Fibroblast of pulmonary artery (primary cell): ENCODE measurements at regions not wholly inside any gene's neighbourhood (a gene's known extent, or its start where the extent isn't known, plus 50 kb on each side); places are given as distances from the start of the nearest gene placed in this dataset.

Source experiments
- DNase-seq: peaks from one replicate; pipeline ENCODE4 v3.0.0-alpha.2; 2010; ENCODE audit warnings: low read depth
- H3K4me3 ChIP-seq: replicated peaks from 2 replicates; pipeline ENCODE4 v1.5.1; 2011; ENCODE audit warnings: low read depth, mild to moderate bottlenecking, control low read depth, low read length, moderate library complexity
- CTCF ChIP-seq: IDR thresholded peaks from 2 replicates; pipeline ENCODE4 v1.5.1; 2011; ENCODE audit warnings: mild to moderate bottlenecking, control low read depth, low read length, inconsistent platforms; ENCODE audit errors: missing control alignments

GRCh38 chr1:4262665-4263064, 362.6 kb upstream of the C1orf174 start:
- DNase-seq = no peak
- no peak overlapping the region for H3K4me3 ChIP-seq
- TF ChIP-seq CTCF = no peak

GRCh38 chr1:4263699-4264098, 363.6 kb upstream of the C1orf174 start:
- TF ChIP-seq CTCF = no peak
- no peak for DNase-seq
- no peak overlapping the region for H3K4me3 ChIP-seq

GRCh38 chr1:4265836-4266235, 365.8 kb upstream of the C1orf174 start:
- no peak for DNase-seq
- no peak for TF ChIP-seq CTCF
- no peak overlapping the region for H3K4me3 ChIP-seq

- H3K4me3 ChIP-seq = no peak overlapping the region
- TF ChIP-seq CTCF = no peak
- no peak for DNase-seq
These were observed 367.5 kb upstream of the C1orf174 start for GRCh38 chr1:4267381-4268261.

GRCh38 chr1:4268262-4268888, 368.3 kb upstream of the C1orf174 start:
- TF ChIP-seq CTCF = no peak
- DNase-seq = no peak
- H3K4me3 ChIP-seq = no peak overlapping the region

- no peak for TF ChIP-seq CTCF
- H3K4me3 ChIP-seq = no peak overlapping the region
- no peak for DNase-seq
These were observed 368.8 kb upstream of the C1orf174 start for GRCh38 chr1:4268889-4269284.
